Esophagus muscularis mucosa (tissue), 4 donors: ENCODE measurements at regions not wholly inside any gene's neighbourhood (a gene's known extent, or its start where the extent isn't known, plus 50 kb on each side); places are given as distances from the start of the nearest gene placed in this dataset.

Experiments
- DNase-seq: peaks from one replicate; pipeline ENCODE4 v3.0.0-alpha.2; 2017; ENCODE audit errors: extremely low spot score
- H3K27ac ChIP-seq, 4 donors: fragments of 200-600 bp; sonication (generic); replicated peaks in 1 of 4; 1 replicate in 3 of 4; 2 replicates in 1 of 4; pipeline ENCODE4 v1.5.1; 2016 to 2019; ENCODE audit warnings: mild to moderate bottlenecking in 1 of 4
- H3K27me3 ChIP-seq, 4 donors: fragments of 200-600 bp; sonication (generic); one replicate each; pipeline versions ENCODE4 v1.5.1 to v1.6.0; 2016 to 2019
- H3K36me3 ChIP-seq, 4 donors: fragments of 200-600 bp; sonication (generic); one replicate each; pipeline ENCODE4 v1.5.1; 2016 to 2019
- H3K4me1 ChIP-seq, 4 donors: fragments of 200-600 bp; sonication (generic); one replicate each; pipeline ENCODE4 v1.5.1; 2016 to 2019
- H3K4me3 ChIP-seq, 4 donors: fragments of 200-600 bp; sonication (generic); 1 replicate in 2 of 4; 2 replicates in 2 of 4; pipeline ENCODE4 v1.5.1; 2016 to 2019; ENCODE audit warnings: mild to moderate bottlenecking in 4 of 4, moderate library complexity in 1 of 4
- H3K9me3 ChIP-seq, 4 donors: fragments of 200-600 bp; sonication (generic); 1 replicate in 3 of 4; 2 replicates in 1 of 4; pipeline ENCODE4 v1.5.1; 2016 to 2019
- EP300 ChIP-seq: sonication (generic); formaldehyde crosslinking; IDR thresholded peaks from one replicate; pipeline ENCODE4 v1.6.1; 2017; ENCODE audit warnings: antibody characterized with exemption
- POLR2A ChIP-seq: fragments of 450-650 bp; IDR thresholded peaks from one replicate; pipeline ENCODE4 v1.6.1; 2017; ENCODE audit warnings: antibody characterized with exemption, moderate library complexity, mild to moderate bottlenecking, low read depth
- POLR2AphosphoS5 ChIP-seq, 2 donors: sonication (generic); formaldehyde crosslinking; IDR thresholded peaks; one replicate each; pipeline ENCODE4 v1.6.1; 2017; ENCODE audit warnings: antibody characterized with exemption in 2 of 2
- WGBS: methylation state at CpG from one replicate; pipeline ENCODE4 v1.1.5; 2018; 5-methylcytosine and 5-hydroxymethylcytosine counted together
- intact Hi-C: fragments of 100-400 bp; cut with DNase I; formaldehyde crosslinking; loops from one replicate; pipeline ENCODE4 v1.15.1; 2023
- TF ChIP-seq, protein P1 (sequence below), 3 experiments: fragments of 200-600 bp in 2 of 3; fragments of 450-650 bp in 1 of 3; sonication (generic) in 2 of 3; IDR thresholded peaks; one replicate each; pipeline ENCODE4 v1.5.1; 2017 to 2019; ENCODE audit warnings: antibody characterized with exemption in 3 of 3, mild to moderate bottlenecking in 2 of 3, moderate library complexity in 1 of 3

DNA sequence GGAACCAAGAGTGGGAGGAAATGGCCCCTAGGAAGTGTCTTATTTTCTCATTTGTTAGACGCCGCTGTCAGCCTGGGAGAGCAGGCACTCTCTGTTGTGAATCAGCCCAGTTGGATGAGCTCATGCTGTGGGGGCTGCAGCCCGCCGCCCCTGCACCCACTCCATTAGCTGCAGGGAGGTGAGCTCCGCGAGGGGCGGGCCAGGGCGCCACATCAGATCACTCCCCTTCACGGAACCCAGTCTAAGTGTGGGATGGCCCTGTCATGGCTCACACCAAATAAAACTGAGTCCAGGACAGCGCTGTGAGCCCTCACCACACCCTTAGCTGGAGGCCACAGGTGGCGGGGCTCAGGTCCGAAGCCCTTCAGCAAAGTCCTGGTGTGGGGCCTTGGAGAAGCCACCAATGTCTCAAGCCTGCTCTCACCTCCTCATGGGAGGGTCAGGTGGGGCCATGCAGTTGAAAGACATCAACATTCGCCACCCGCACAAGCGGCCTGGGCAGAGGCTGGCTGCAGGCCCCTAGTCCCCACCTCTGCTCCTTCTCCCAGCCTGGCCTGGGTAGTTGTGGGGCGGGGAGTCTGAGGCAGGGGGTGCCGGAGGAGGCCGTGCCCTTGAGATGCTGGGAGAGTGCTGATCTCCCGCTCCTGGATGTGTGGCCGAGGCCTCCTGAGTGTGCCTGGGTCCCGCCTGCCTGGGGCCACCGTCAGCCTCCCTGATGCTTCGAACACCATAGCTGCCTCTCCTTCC lies 66.2 kb upstream of the SLCO4A1 start:
- TF ChIP-seq POLR2A = no peak
- TF ChIP-seq POLR2AphosphoS5 (IDR thresholded peaks at IDR 0.05) = no peak
- TF ChIP-seq, protein P1, sequence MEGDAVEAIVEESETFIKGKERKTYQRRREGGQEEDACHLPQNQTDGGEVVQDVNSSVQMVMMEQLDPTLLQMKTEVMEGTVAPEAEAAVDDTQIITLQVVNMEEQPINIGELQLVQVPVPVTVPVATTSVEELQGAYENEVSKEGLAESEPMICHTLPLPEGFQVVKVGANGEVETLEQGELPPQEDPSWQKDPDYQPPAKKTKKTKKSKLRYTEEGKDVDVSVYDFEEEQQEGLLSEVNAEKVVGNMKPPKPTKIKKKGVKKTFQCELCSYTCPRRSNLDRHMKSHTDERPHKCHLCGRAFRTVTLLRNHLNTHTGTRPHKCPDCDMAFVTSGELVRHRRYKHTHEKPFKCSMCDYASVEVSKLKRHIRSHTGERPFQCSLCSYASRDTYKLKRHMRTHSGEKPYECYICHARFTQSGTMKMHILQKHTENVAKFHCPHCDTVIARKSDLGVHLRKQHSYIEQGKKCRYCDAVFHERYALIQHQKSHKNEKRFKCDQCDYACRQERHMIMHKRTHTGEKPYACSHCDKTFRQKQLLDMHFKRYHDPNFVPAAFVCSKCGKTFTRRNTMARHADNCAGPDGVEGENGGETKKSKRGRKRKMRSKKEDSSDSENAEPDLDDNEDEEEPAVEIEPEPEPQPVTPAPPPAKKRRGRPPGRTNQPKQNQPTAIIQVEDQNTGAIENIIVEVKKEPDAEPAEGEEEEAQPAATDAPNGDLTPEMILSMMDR (IDR thresholded peaks at IDR 0.05) = no peak
- TF ChIP-seq EP300 = no peak
- intact Hi-C loops = no loop called here
- H3K9me3 ChIP-seq = no peaks in the 10 kb centered on the region
- peaks cover 6 to 32% (median 10%) of the 10 kb centered on the region in 4 donors for H3K4me1 ChIP-seq
- H3K36me3 ChIP-seq = peaks cover 0 to 12% (median 0%) of the 10 kb centered on the region in 4 donors
- H3K27me3 ChIP-seq = peaks cover 0 to 55% (median 15%) of the 10 kb centered on the region in 4 donors
- 65% methylated on average over 16 of the region's 23 CpGs for WGBS
- no peak for DNase-seq
- H3K4me3 ChIP-seq = no peak overlapping the region
- no peak overlapping the region for H3K27ac ChIP-seq

DNA sequence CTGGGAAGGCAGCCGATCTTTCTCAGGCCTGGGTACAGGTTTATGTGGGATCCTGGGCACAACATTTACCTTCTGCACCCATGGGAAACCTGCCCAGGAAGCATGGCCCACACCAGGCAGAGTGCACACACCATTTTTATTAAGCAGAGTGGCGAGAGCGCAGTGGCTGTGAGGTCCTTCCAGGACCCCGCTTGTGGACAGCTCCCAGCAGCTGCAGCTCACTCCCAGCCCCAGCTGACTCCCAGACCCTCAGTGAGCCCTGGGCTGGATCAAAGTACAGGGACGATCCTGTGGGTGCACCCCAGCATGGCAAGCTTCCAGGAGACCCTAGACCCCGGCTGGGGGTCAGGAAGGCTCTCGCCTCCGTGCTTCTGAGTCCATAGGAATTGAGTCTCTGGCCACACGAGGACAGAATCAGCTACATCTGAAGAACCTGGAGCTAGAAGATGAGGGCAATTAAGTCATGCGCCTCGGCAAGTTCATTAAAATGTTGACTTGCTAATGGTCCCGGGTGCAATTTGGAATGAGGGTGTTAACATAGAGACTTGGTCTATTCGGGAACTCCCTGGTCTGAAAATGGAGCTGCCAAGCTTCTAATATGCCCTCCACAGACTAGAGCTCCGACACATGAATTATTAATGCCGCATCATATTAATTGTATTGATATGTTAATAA lies 65.4 kb upstream of the SLCO4A1 start:
- WGBS = 54% methylated on average over 12 of the region's 15 CpGs
- Histone ChIP-seq H3K4me1 (peaks cover 6 to 40% (median 18%) of the 10 kb centered on the region in 4 donors), H3K36me3 (peaks cover 0 to 12% (median 0%) of the 10 kb centered on the region in 4 donors), H3K9me3 (no peaks in the 10 kb centered on the region), H3K27ac (no peak overlapping the region), H3K4me3 (no peak overlapping the region), H3K27me3 (peaks cover 0 to 63% (median 21%) of the 10 kb centered on the region in 4 donors)
- TF ChIP-seq, protein P1 (IDR thresholded peaks at IDR 0.05) = no peak
- no peak for TF ChIP-seq EP300
- TF ChIP-seq POLR2A = no peak
- no peak for TF ChIP-seq POLR2AphosphoS5 (IDR thresholded peaks at IDR 0.05)
- intact Hi-C loops = no loop called here
- no peak for DNase-seq

DNA sequence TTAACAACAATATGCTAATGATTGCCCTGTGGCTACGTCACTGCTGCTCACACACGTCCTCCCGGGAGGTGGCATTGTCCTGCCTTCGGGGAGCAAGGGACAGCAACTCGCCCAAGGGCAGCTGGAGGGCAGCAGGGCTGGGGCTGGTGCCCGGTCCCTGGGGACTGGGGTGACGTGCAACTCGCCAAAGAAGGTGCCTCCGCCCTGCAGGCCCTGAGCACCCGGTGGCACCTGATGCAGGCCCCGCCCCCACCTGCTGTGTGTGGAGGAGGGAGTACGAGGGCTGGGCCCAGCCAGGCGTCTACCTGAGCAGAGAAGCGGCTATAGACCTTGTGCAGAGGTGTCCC lies 64.8 kb upstream of the SLCO4A1 start:
- intact Hi-C loops = no loop called here
- no peak for DNase-seq
- Histone ChIP-seq H3K9me3 (no peaks in the 10 kb centered on the region), H3K27me3 (peaks cover 0 to 68% (median 22%) of the 10 kb centered on the region in 4 donors), H3K4me1 (peaks cover 9 to 45% (median 23%) of the 10 kb centered on the region in 4 donors), H3K36me3 (peaks cover 0 to 12% (median 0%) of the 10 kb centered on the region in 4 donors), H3K27ac (no peak overlapping the region), H3K4me3 (no peak overlapping the region)
- no peak for TF ChIP-seq EP300
- TF ChIP-seq POLR2A = no peak
- no peak for TF ChIP-seq POLR2AphosphoS5 (IDR thresholded peaks at IDR 0.05)
- TF ChIP-seq, protein P1 (IDR thresholded peaks at IDR 0.05) = no peak
- 47% methylated on average over 7 of the region's 14 CpGs for WGBS

DNA sequence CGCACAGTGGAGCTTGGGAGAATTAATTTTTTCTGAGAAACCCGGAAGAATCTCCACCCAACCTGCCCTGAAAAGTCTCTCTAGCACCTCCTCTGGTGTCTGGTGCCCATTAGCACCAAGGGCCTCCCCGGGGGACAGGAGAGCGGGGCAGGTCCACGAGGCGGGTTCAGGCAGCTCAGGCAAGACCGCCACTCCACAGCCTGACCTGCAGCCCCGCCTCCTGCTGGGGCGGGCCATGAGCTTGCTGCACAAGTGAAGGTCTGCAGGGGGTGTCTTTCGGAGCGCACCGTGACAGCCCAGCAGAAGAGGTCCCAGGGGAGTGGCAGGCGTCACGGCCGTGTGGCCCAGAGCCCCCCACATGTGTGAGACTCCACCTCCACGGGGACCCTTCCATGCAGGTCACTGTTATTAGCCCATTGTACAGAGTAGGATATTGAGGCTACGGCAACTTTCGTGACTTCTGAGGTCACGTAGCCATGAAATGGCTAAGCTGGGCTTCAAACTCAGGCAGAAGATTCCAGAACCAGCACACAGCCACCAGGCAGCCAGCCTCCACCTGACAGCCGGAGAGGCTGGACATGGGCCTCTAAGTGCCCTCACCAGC lies 63.9 kb upstream of the SLCO4A1 start:
- 40% methylated on average over 2 of the region's 20 CpGs for WGBS
- TF ChIP-seq, protein P1 (IDR thresholded peaks at IDR 0.05) = no peak
- no peak for TF ChIP-seq POLR2A
- no peak for TF ChIP-seq EP300
- no peak for TF ChIP-seq POLR2AphosphoS5 (IDR thresholded peaks at IDR 0.05)
- no peak overlapping the region for H3K27ac ChIP-seq
- peaks cover 0 to 74% (median 22%) of the 10 kb centered on the region in 4 donors for H3K27me3 ChIP-seq
- H3K4me3 ChIP-seq = no peak overlapping the region
- H3K36me3 ChIP-seq = peaks cover 0 to 5% (median 0%) of the 10 kb centered on the region in 4 donors
- intact Hi-C loops = no loop called here
- H3K9me3 ChIP-seq = no peaks in the 10 kb centered on the region
- peaks cover 10 to 54% (median 31%) of the 10 kb centered on the region in 4 donors for H3K4me1 ChIP-seq
- no peak for DNase-seq
